K562 (cell line): ENCODE measurements at regions not wholly inside any gene's neighbourhood (a gene's known extent, or its start where the extent isn't known, plus 50 kb on each side); places are given as distances from the start of the nearest gene placed in this dataset.

ENCODE experiments used
- ARID4B ChIP-seq: sonication (generic); formaldehyde crosslinking; IDR thresholded peaks from 2 replicates; pipeline ENCODE4 v1.8.0; 2022; ENCODE audit warnings: mild to moderate bottlenecking, missing genetic modification reagents
- JUNB ChIP-seq: fragments of 450-650 bp; formaldehyde crosslinking; conservative IDR thresholded peaks from 2 replicates; pipeline ENCODE4 v1.4.0; 2020; ENCODE audit warnings: mild to moderate bottlenecking
- ZBTB12 ChIP-seq: fragments of 250-450 bp; sonication (Bioruptor Pico); IDR thresholded peaks from 2 replicates; pipeline ENCODE4 v1.4.0; 2020

- no peak for TF ChIP-seq JUNB
- TF ChIP-seq ZBTB12 (CRISPR knock-in tag): no peak
- no peak for TF ChIP-seq ARID4B (CRISPR knock-in tag)
Measured at GRCh38 chrX:148426467-148426866, 74.0 kb upstream of the AFF2 start.
